ENCODE measurements at regions not wholly inside any gene's neighbourhood (a gene's known extent, or its start where the extent isn't known, plus 50 kb on each side); places are given as distances from the start of the nearest gene placed in this dataset.
A peak's percentile ranks its signal among the peaks of the same experiment; 100 is the strongest.

- no peak for TF ChIP-seq CTCF (IDR thresholded peaks at IDR 0.05)
- peak overlapping the region in 1 of 7 donors; percentile 21 for H3K27ac Mint-ChIP-seq
- no peaks in the 10 kb centered on the region for H4K20me1 ChIP-seq (ENCODE audit: insufficient read depth, low read length)
- H2AFZ ChIP-seq (ENCODE audit: insufficient read depth, low read depth, low read length, poor library complexity, severe bottlenecking), result no peak overlapping the region
- H3K4me2 ChIP-seq (replicated peaks; ENCODE audit: extremely low read depth, low read length, poor library complexity, severe bottlenecking), result no peak overlapping the region
- H3K4me1 ChIP-seq (ENCODE audit: control insufficient read depth in 1 of 2, insufficient read depth in 2 of 2, low read length in 2 of 2), result no peaks in the 10 kb centered on the region
- no peaks in the 10 kb centered on the region for H3K27me3 Mint-ChIP-seq (ENCODE audit: low read depth in 3 of 3)
- no peak overlapping the region for H3K4me3 ChIP-seq (replicated peaks in 1 of 3; ENCODE audit: low read depth in 2 of 3, low read length in 3 of 3)
- intact Hi-C loops (cut with micrococcal nuclease), result no loop called here
- H3K27me3 ChIP-seq (ENCODE audit: control insufficient read depth in 2 of 2, insufficient read depth in 2 of 2, low read length in 2 of 2), result no peaks in the 10 kb centered on the region
- no peaks in the 10 kb centered on the region for H3K4me1 Mint-ChIP-seq
- peaks cover 1 to 12% (median 6%) of the 10 kb centered on the region in 7 donors for H3K9me3 Mint-ChIP-seq
- no peak overlapping the region for H3K9ac ChIP-seq (ENCODE audit: insufficient read depth, low read length, poor library complexity, severe bottlenecking)
- H3K9me3 ChIP-seq (replicated peaks in 1 of 2; ENCODE audit: control insufficient read depth in 1 of 2, insufficient read depth in 1 of 2, low read length in 2 of 2), result peaks cover 0 to 8% of the 10 kb centered on the region in 2 donors
- DNase-seq, result no peak
- H3K79me2 ChIP-seq (ENCODE audit: insufficient read depth, low read length), result no peaks in the 10 kb centered on the region
- H3K36me3 ChIP-seq (replicated peaks in 1 of 2; ENCODE audit: control insufficient read depth in 1 of 2, insufficient read depth in 2 of 2, low read length in 2 of 2), result no peaks in the 10 kb centered on the region
- H3K27ac ChIP-seq (ENCODE audit: low read depth in 1 of 2, low read length in 2 of 2), result no peak overlapping the region
- no peaks in the 10 kb centered on the region for H3K36me3 Mint-ChIP-seq
- no peak overlapping the region for H3K4me3 Mint-ChIP-seq
Observed at GRCh38 chr14:83217492-83217891, 1683.8 kb upstream of the SEL1L start.

GRCh38 chr14:83247924-83248639, 1714.4 kb upstream of the SEL1L start:
- TF ChIP-seq CTCF (IDR thresholded peaks at IDR 0.05), result no peak
- intact Hi-C loops (cut with micrococcal nuclease), result no loop called here

More at GRCh38 chr14:83247924-83248639, 1714.4 kb upstream of the SEL1L start:
- H3K4me2 ChIP-seq (replicated peaks; ENCODE audit: extremely low read depth, low read length, poor library complexity, severe bottlenecking), result no peak overlapping the region
- no peaks in the 10 kb centered on the region for H3K36me3 Mint-ChIP-seq
- H3K27me3 Mint-ChIP-seq (ENCODE audit: low read depth in 3 of 3), result no peaks in the 10 kb centered on the region
- no peak overlapping the region for H3K27ac Mint-ChIP-seq
- peaks cover 5 to 6% of the 10 kb centered on the region in 2 donors for H3K4me1 ChIP-seq (ENCODE audit: control insufficient read depth in 1 of 2, insufficient read depth in 2 of 2, low read length in 2 of 2)
- DNase-seq, result no peak
- H3K27me3 ChIP-seq (ENCODE audit: control insufficient read depth in 2 of 2, insufficient read depth in 2 of 2, low read length in 2 of 2), result no peaks in the 10 kb centered on the region
- no peak overlapping the region for H2AFZ ChIP-seq (ENCODE audit: insufficient read depth, low read depth, low read length, poor library complexity, severe bottlenecking)
- H3K27ac ChIP-seq (ENCODE audit: low read depth in 1 of 2, low read length in 2 of 2), result no peak overlapping the region
- peaks cover 3% of the 10 kb centered on the region for H3K4me1 Mint-ChIP-seq
- H3K9ac ChIP-seq (ENCODE audit: insufficient read depth, low read length, poor library complexity, severe bottlenecking), result no peak overlapping the region
- no peaks in the 10 kb centered on the region for H3K79me2 ChIP-seq (ENCODE audit: insufficient read depth, low read length)
- H3K9me3 Mint-ChIP-seq, result peaks cover 6 to 23% (median 10%) of the 10 kb centered on the region in 7 donors
- H3K36me3 ChIP-seq (replicated peaks in 1 of 2; ENCODE audit: control insufficient read depth in 1 of 2, insufficient read depth in 2 of 2, low read length in 2 of 2), result no peaks in the 10 kb centered on the region
- no peak overlapping the region for H3K4me3 ChIP-seq (replicated peaks in 1 of 3; ENCODE audit: low read depth in 2 of 3, low read length in 3 of 3)
- no peak overlapping the region for H3K4me3 Mint-ChIP-seq
- no peaks in the 10 kb centered on the region for H4K20me1 ChIP-seq (ENCODE audit: insufficient read depth, low read length)
- 90% methylated on average over 2 of the region's 5 CpGs for WGBS (ENCODE audit: insufficient coverage)
- peaks cover 9 to 10% of the 10 kb centered on the region in 2 donors for H3K9me3 ChIP-seq (replicated peaks in 1 of 2; ENCODE audit: control insufficient read depth in 1 of 2, insufficient read depth in 1 of 2, low read length in 2 of 2)

Data from CD14-positive monocyte (primary cell).